ENCODE measurements at regions not wholly inside any gene's neighbourhood (a gene's known extent, or its start where the extent isn't known, plus 50 kb on each side); places are given as distances from the start of the nearest gene placed in this dataset.

- ChIA-PET POLR2A (interaction anchor here (0.6 kb wide), 1 partner anchor 587 kb away, joined by 3 read pairs; no protein-coding TSS in a partner anchor), CTCF (no interaction called here)
- TF ChIP-seq SUZ12 (IDR thresholded peaks at IDR 0.05), result no peak
- TF ChIP-seq PKNOX1 (IDR thresholded peaks at IDR 0.05), result no peak
- TF ChIP-seq ELF4 (IDR thresholded peaks at IDR 0.05), result no peak
- TF ChIP-seq SP1 (IDR thresholded peaks at IDR 0.05), result no peak
- TF ChIP-seq HDGF (IDR thresholded peaks at IDR 0.05; ENCODE audit: borderline replicate concordance), result no peak
- no peak for TF ChIP-seq NFRKB (IDR thresholded peaks at IDR 0.05)
- no peak for DNase-seq (ENCODE audit: extremely low spot score)
These were observed 75.4 kb upstream of the ZMIZ1 start for GRCh38 chr10:78993261-78993945.

GRCh38 chr10:78995987-78996791 is 72.6 kb upstream of the ZMIZ1 start:
- ChIA-PET POLR2A (no interaction called here), CTCF (no interaction called here)
- no peak for DNase-seq (ENCODE audit: extremely low spot score)
- TF ChIP-seq CTBP1 (IDR thresholded peaks at IDR 0.05; ENCODE audit: borderline replicate concordance), result no peak
- no peak for TF ChIP-seq BHLHE40 (IDR thresholded peaks at IDR 0.05; ENCODE audit: borderline replicate concordance)
- no peak for TF ChIP-seq FOXK2 (IDR thresholded peaks at IDR 0.05)
- no peak for TF ChIP-seq TARDBP (IDR thresholded peaks at IDR 0.05)
- no peak for TF ChIP-seq LEF1 (IDR thresholded peaks at IDR 0.05; ENCODE audit: borderline replicate concordance)

GRCh38 chr10:78996792-78997129 is 72.0 kb upstream of the ZMIZ1 start:
- ChIA-PET POLR2A (interaction anchor here (1.6 kb wide), 1 partner anchor 23 kb away, joined by 3 read pairs; no protein-coding TSS in a partner anchor), CTCF (no interaction called here)
- no peak for DNase-seq (ENCODE audit: extremely low spot score)
- TF ChIP-seq HDGF (IDR thresholded peaks at IDR 0.05; ENCODE audit: borderline replicate concordance) (no peak), SUZ12 (IDR thresholded peaks at IDR 0.05) (no peak), PKNOX1 (IDR thresholded peaks at IDR 0.05) (no peak), SP1 (IDR thresholded peaks at IDR 0.05) (no peak), BHLHE40 (IDR thresholded peaks at IDR 0.05; ENCODE audit: borderline replicate concordance) (no peak), ELF4 (IDR thresholded peaks at IDR 0.05) (no peak), TARDBP (IDR thresholded peaks at IDR 0.05) (no peak), ZNF384 (IDR thresholded peaks at IDR 0.05) (no peak), FOXM1 (IDR thresholded peaks at IDR 0.05; ENCODE audit: borderline replicate concordance) (no peak)

- ChIA-PET CTCF (no interaction called here), POLR2A (interaction anchor here (1.6 kb wide), 1 partner anchor 24 kb away, joined by 3 read pairs; no protein-coding TSS in a partner anchor)
- TF ChIP-seq SUZ12 (IDR thresholded peaks at IDR 0.05) (no peak), ARNT (IDR thresholded peaks at IDR 0.05) (no peak), HDGF (IDR thresholded peaks at IDR 0.05; ENCODE audit: borderline replicate concordance) (no peak), NFRKB (IDR thresholded peaks at IDR 0.05) (no peak), PKNOX1 (IDR thresholded peaks at IDR 0.05) (no peak), ZNF384 (IDR thresholded peaks at IDR 0.05) (no peak), BHLHE40 (IDR thresholded peaks at IDR 0.05; ENCODE audit: borderline replicate concordance) (no peak)
- no peak for DNase-seq (ENCODE audit: extremely low spot score)
These were observed 70.8 kb upstream of the ZMIZ1 start for GRCh38 chr10:78997635-78998618.

- no peak for TF ChIP-seq FOXA1 (IDR thresholded peaks at IDR 0.05)
- POLR2A ChIA-PET, result no interaction called here
- no peak for DNase-seq (ENCODE audit: extremely low spot score)
- CTCF ChIA-PET, result no interaction called here
These were observed 67.5 kb upstream of the ZMIZ1 start for GRCh38 chr10:79001082-79001885.

- DNase-seq (ENCODE audit: extremely low spot score), result no peak
- ChIA-PET CTCF (no interaction called here), POLR2A (no interaction called here)
- TF ChIP-seq LEF1 (IDR thresholded peaks at IDR 0.05; ENCODE audit: borderline replicate concordance), result no peak
- no peak for TF ChIP-seq ARNT (IDR thresholded peaks at IDR 0.05)
- no peak for TF ChIP-seq FOXM1 (IDR thresholded peaks at IDR 0.05; ENCODE audit: borderline replicate concordance)
- TF ChIP-seq TARDBP (IDR thresholded peaks at IDR 0.05), result no peak
- TF ChIP-seq SUZ12 (IDR thresholded peaks at IDR 0.05), result no peak
- TF ChIP-seq NFRKB (IDR thresholded peaks at IDR 0.05), result no peak
- TF ChIP-seq SP1 (IDR thresholded peaks at IDR 0.05), result no peak
- TF ChIP-seq FOXA1 (IDR thresholded peaks at IDR 0.05), result no peak
- TF ChIP-seq PKNOX1 (IDR thresholded peaks at IDR 0.05), result no peak
- TF ChIP-seq BHLHE40 (IDR thresholded peaks at IDR 0.05; ENCODE audit: borderline replicate concordance), result no peak
- no peak for TF ChIP-seq HDGF (IDR thresholded peaks at IDR 0.05; ENCODE audit: borderline replicate concordance)
- TF ChIP-seq FOXK2 (IDR thresholded peaks at IDR 0.05), result no peak
- TF ChIP-seq ELF4 (IDR thresholded peaks at IDR 0.05), result no peak
- no peak for TF ChIP-seq L3MBTL2 (conservative IDR thresholded peaks at IDR 0.05)
- TF ChIP-seq ZNF384 (IDR thresholded peaks at IDR 0.05), result no peak
- TF ChIP-seq CTBP1 (IDR thresholded peaks at IDR 0.05; ENCODE audit: borderline replicate concordance), result no peak
These were observed 66.4 kb upstream of the ZMIZ1 start for GRCh38 chr10:79002336-79002735.

Data from HEK293T (cell line).